Liver (tissue), 8 donors: ENCODE measurements at regions not wholly inside any gene's neighbourhood (a gene's known extent, or its start where the extent isn't known, plus 50 kb on each side); places are given as distances from the start of the nearest gene placed in this dataset.

ENCODE experiments used
- DNase-seq: peaks from one replicate; pipeline ENCODE4 v3.0.0-alpha.2; 2017; ENCODE audit warnings: low spot score
- H3K27ac ChIP-seq, 2 donors: one replicate each; pipeline ENCODE4 v1.7.0; 2013; ENCODE audit warnings: inconsistent platforms in 2 of 2, low read length in 2 of 2, control low read depth in 1 of 2, low read depth in 1 of 2, mild to moderate bottlenecking in 1 of 2
- H3K27me3 ChIP-seq, 4 donors: one replicate each; pipeline versions ENCODE4 v1.6.1 to v1.7.0; 2013; ENCODE audit warnings: low read length in 3 of 4, inconsistent platforms in 1 of 4, mild to moderate bottlenecking in 1 of 4, moderate library complexity in 1 of 4; ENCODE audit not compliant: control insufficient read depth in 4 of 4, insufficient read depth in 4 of 4
- H3K36me3 ChIP-seq, 4 donors: one replicate each; pipeline versions ENCODE4 v1.6.1 to v1.7.0; 2013; ENCODE audit warnings: low read length in 3 of 4, mild to moderate bottlenecking in 3 of 4, low read depth in 1 of 4, moderate library complexity in 1 of 4; ENCODE audit not compliant: control insufficient read depth in 4 of 4, insufficient read depth in 3 of 4
- H3K4me1 ChIP-seq, 4 donors: one replicate each; pipeline versions ENCODE4 v1.6.1 to v1.7.0; 2013; ENCODE audit warnings: low read length in 3 of 4, mild to moderate bottlenecking in 3 of 4, moderate library complexity in 1 of 4; ENCODE audit not compliant: control insufficient read depth in 4 of 4, insufficient read depth in 4 of 4
- H3K4me3 ChIP-seq, 3 donors: one replicate each; pipeline versions ENCODE4 v1.6.1 to v1.7.0; 2013; ENCODE audit warnings: low read length in 3 of 3, control low read depth in 1 of 3, low read depth in 1 of 3, mild to moderate bottlenecking in 1 of 3
- H3K9ac ChIP-seq, 2 donors: one replicate each; pipeline ENCODE4 v1.7.0; 2013; ENCODE audit warnings: low read length in 2 of 2, mild to moderate bottlenecking in 2 of 2, moderate library complexity in 2 of 2, control low read depth in 1 of 2, low read depth in 1 of 2
- H3K9me3 ChIP-seq, 4 donors: one replicate each; pipeline versions ENCODE4 v1.6.1 to v1.7.0; 2013; ENCODE audit warnings: low read length in 3 of 4; ENCODE audit not compliant: control insufficient read depth in 4 of 4
- ATF3 ChIP-seq: IDR thresholded peaks from 2 replicates; pipeline ENCODE4 v1.6.1; 2016; ENCODE audit warnings: antibody characterized with exemption
- EGR1 ChIP-seq, 2 donors: IDR thresholded peaks; 2 replicates each; pipeline ENCODE4 v1.6.1; 2016 to 2018; ENCODE audit warnings: antibody characterized with exemption in 2 of 2, low read depth in 2 of 2
- FOXA1 ChIP-seq: IDR thresholded peaks from 2 replicates; pipeline ENCODE4 v1.6.1; 2016; ENCODE audit warnings: antibody characterized with exemption
- FOXA2 ChIP-seq: IDR thresholded peaks from 2 replicates; pipeline ENCODE4 v1.6.1; 2016; ENCODE audit warnings: antibody characterized with exemption
- HNF4A ChIP-seq, 2 donors: conservative IDR thresholded peaks; 2 replicates each; pipeline ENCODE4 v1.6.1; 2016; ENCODE audit warnings: antibody characterized with exemption in 2 of 2, mild to moderate bottlenecking in 2 of 2
- HNF4G ChIP-seq: IDR thresholded peaks from 2 replicates; pipeline ENCODE4 v1.6.1; 2016; ENCODE audit warnings: antibody characterized with exemption
- JUND ChIP-seq, 2 donors: IDR thresholded peaks; 2 replicates each; pipeline ENCODE4 v1.6.1; 2016; ENCODE audit warnings: antibody characterized with exemption in 2 of 2
- NR2F2 ChIP-seq: IDR thresholded peaks from 2 replicates; pipeline ENCODE4 v1.6.1; 2016; ENCODE audit warnings: antibody characterized with exemption
- RAD21 ChIP-seq, 2 donors: IDR thresholded peaks; 2 replicates each; pipeline ENCODE4 v1.6.1; 2016; ENCODE audit warnings: antibody characterized with exemption in 2 of 2, mild to moderate bottlenecking in 2 of 2
- REST ChIP-seq: IDR thresholded peaks from 2 replicates; pipeline ENCODE4 v1.6.1; 2016; ENCODE audit warnings: antibody characterized with exemption, mild to moderate bottlenecking
- RXRA ChIP-seq, 2 donors: IDR thresholded peaks; 2 replicates each; pipeline ENCODE4 v1.6.1; 2017 to 2018; ENCODE audit warnings: antibody characterized with exemption in 2 of 2, mild to moderate bottlenecking in 1 of 2
- SP1 ChIP-seq: IDR thresholded peaks from 2 replicates; pipeline ENCODE4 v1.6.1; 2018; ENCODE audit warnings: antibody characterized with exemption, mild to moderate bottlenecking
- TAF1 ChIP-seq: conservative IDR thresholded peaks from 2 replicates; pipeline ENCODE4 v1.6.1; 2016; ENCODE audit warnings: antibody characterized with exemption, mild to moderate bottlenecking
- YY1 ChIP-seq: IDR thresholded peaks from 2 replicates; pipeline ENCODE4 v1.6.1; 2016; ENCODE audit warnings: antibody characterized with exemption, mild to moderate bottlenecking
- WGBS: extraction: QIAGEN DNeasy Blood & Tissue Kit; methylation state at CpG from one replicate; pipeline ENCODE4 v1.1.7; 2013; 5-methylcytosine and 5-hydroxymethylcytosine counted together
- TF ChIP-seq, protein P1 (sequence below): IDR thresholded peaks from 2 replicates; pipeline ENCODE4 v1.6.1; 2016; ENCODE audit warnings: antibody characterized with exemption
- TF ChIP-seq, protein P2 (sequence below): fragments of 150-350 bp; IDR thresholded peaks from 2 replicates; pipeline ENCODE4 v1.5.1; 2017; ENCODE audit warnings: improper control_type of control experiment, low read depth, low read length; ENCODE audit not compliant: missing input control
- TF ChIP-seq, protein P3 (sequence below): IDR thresholded peaks from 2 replicates; pipeline ENCODE4 v1.6.1; 2016; ENCODE audit warnings: antibody characterized with exemption
- donor health status: healthy.
- donor health status: healthy.
- donor health status: healthy.
- donor health status: healthy.
- donor health status: healthy.

DNA sequence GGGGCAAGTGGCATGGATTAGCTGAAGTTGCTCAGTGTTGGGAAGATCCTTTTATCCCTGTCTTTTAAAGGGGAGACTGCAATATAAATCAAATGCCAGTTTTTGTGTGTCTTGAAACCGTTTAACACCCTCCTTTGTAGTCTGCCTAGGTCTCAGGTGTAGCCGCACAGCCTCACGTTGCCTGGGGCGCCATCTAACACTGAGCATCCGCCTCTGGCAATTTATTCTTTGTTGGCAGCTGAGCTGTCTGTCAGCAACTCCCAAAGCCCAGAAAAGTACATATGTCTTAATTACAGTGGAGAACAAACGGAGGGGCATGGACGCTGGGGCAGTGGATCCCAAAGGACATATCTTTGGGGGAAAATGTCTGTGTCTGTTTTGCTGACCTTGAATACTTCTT, 254.7 kb downstream of the STK31 start:
- 95% methylated on average over 7 of the region's 7 CpGs for WGBS
- no peak for DNase-seq
- TF ChIP-seq, protein P1, sequence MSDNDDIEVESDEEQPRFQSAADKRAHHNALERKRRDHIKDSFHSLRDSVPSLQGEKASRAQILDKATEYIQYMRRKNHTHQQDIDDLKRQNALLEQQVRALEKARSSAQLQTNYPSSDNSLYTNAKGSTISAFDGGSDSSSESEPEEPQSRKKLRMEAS, result no peak
- TF ChIP-seq EGR1 (IDR thresholded peaks at IDR 0.05; ENCODE audit: low read depth in 2 of 2) (no peak), RAD21 (IDR thresholded peaks at IDR 0.05) (no peak), REST (no peak), FOXA1 (no peak), HNF4A (conservative IDR thresholded peaks at IDR 0.05) (no peak), FOXA2 (no peak), JUND (IDR thresholded peaks at IDR 0.05) (no peak), TAF1 (no peak)
- TF ChIP-seq, protein P2, sequence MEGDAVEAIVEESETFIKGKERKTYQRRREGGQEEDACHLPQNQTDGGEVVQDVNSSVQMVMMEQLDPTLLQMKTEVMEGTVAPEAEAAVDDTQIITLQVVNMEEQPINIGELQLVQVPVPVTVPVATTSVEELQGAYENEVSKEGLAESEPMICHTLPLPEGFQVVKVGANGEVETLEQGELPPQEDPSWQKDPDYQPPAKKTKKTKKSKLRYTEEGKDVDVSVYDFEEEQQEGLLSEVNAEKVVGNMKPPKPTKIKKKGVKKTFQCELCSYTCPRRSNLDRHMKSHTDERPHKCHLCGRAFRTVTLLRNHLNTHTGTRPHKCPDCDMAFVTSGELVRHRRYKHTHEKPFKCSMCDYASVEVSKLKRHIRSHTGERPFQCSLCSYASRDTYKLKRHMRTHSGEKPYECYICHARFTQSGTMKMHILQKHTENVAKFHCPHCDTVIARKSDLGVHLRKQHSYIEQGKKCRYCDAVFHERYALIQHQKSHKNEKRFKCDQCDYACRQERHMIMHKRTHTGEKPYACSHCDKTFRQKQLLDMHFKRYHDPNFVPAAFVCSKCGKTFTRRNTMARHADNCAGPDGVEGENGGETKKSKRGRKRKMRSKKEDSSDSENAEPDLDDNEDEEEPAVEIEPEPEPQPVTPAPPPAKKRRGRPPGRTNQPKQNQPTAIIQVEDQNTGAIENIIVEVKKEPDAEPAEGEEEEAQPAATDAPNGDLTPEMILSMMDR, result no peak
- TF ChIP-seq, protein P3, sequence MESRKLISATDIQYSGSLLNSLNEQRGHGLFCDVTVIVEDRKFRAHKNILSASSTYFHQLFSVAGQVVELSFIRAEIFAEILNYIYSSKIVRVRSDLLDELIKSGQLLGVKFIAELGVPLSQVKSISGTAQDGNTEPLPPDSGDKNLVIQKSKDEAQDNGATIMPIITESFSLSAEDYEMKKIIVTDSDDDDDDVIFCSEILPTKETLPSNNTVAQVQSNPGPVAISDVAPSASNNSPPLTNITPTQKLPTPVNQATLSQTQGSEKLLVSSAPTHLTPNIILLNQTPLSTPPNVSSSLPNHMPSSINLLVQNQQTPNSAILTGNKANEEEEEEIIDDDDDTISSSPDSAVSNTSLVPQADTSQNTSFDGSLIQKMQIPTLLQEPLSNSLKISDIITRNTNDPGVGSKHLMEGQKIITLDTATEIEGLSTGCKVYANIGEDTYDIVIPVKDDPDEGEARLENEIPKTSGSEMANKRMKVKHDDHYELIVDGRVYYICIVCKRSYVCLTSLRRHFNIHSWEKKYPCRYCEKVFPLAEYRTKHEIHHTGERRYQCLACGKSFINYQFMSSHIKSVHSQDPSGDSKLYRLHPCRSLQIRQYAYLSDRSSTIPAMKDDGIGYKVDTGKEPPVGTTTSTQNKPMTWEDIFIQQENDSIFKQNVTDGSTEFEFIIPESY, result no peak
- H3K4me1 ChIP-seq, result no peaks in the 10 kb centered on the region
- H3K9ac ChIP-seq, result no peak overlapping the region
- H3K36me3 ChIP-seq, result no peaks in the 10 kb centered on the region
- H3K27ac ChIP-seq, result no peak overlapping the region
- H3K9me3 ChIP-seq, result no peaks in the 10 kb centered on the region
- H3K4me3 ChIP-seq, result no peak overlapping the region
- H3K27me3 ChIP-seq, result no peaks in the 10 kb centered on the region

GRCh38 chr7:23965296-23965695, 255.3 kb downstream of the STK31 start:
- TF ChIP-seq, protein P3, result no peak
- TF ChIP-seq NR2F2 (no peak), SP1 (no peak), HNF4A (conservative IDR thresholded peaks at IDR 0.05) (no peak), YY1 (no peak), JUND (IDR thresholded peaks at IDR 0.05) (no peak), RXRA (IDR thresholded peaks at IDR 0.05) (no peak), TAF1 (no peak), HNF4G (no peak), ATF3 (no peak), REST (no peak), RAD21 (IDR thresholded peaks at IDR 0.05) (no peak), EGR1 (IDR thresholded peaks at IDR 0.05; ENCODE audit: low read depth in 2 of 2) (no peak)
- TF ChIP-seq, protein P1, result no peak
- H3K36me3 ChIP-seq, result no peaks in the 10 kb centered on the region
- no peak overlapping the region for H3K27ac ChIP-seq
- H3K4me3 ChIP-seq, result no peak overlapping the region
- no peaks in the 10 kb centered on the region for H3K27me3 ChIP-seq
- H3K9me3 ChIP-seq, result no peaks in the 10 kb centered on the region
- WGBS, result 97% methylated on average over 5 of the region's 5 CpGs
- DNase-seq, result no peak
- no peaks in the 10 kb centered on the region for H3K4me1 ChIP-seq
- no peak overlapping the region for H3K9ac ChIP-seq
